Progenitor cell of endocrine pancreas (in vitro differentiated cells): ENCODE measurements at regions not wholly inside any gene's neighbourhood (a gene's known extent, or its start where the extent isn't known, plus 50 kb on each side); places are given as distances from the start of the nearest gene placed in this dataset.
"Not testable (repeated sequence)": the region's sequence is repeated elsewhere in the genome, so short reads cannot be mapped to it uniquely, and the experiment has no call there.

ENCODE experiments used
- DNase-seq: peaks from one replicate; pipeline ENCODE4 v3.0.0; 2021; ENCODE audit warnings: low spot score; ENCODE audit not compliant: unreplicated experiment
- H3K27ac Mint-ChIP-seq: 2 replicates; pipeline ENCODE4 v1.8.0; 2021; ENCODE audit warnings: mild to moderate bottlenecking, moderate library complexity, mixed read lengths
- H3K27me3 Mint-ChIP-seq: 2 replicates; pipeline ENCODE4 v1.8.0; 2021; ENCODE audit warnings: mixed read lengths
- H3K36me3 Mint-ChIP-seq: 2 replicates; pipeline ENCODE4 v1.8.0; 2022; ENCODE audit warnings: mixed read lengths; ENCODE audit not compliant: insufficient read depth
- H3K4me1 Mint-ChIP-seq: 2 replicates; pipeline ENCODE4 v1.8.0; 2021; ENCODE audit warnings: low read depth, mixed read lengths
- H3K4me3 Mint-ChIP-seq: 2 replicates; pipeline ENCODE4 v1.8.0; 2021; ENCODE audit warnings: low read depth, mild to moderate bottlenecking, moderate library complexity, mixed read lengths
- H3K9me3 Mint-ChIP-seq: 2 replicates; pipeline ENCODE4 v1.8.0; 2021; ENCODE audit warnings: low read depth, mixed read lengths
- CTCF ChIP-seq: fragments of 200-600 bp; sonication (generic); IDR thresholded peaks from one replicate; pipeline ENCODE4 v1.5.0; 2021; ENCODE audit warnings: antibody characterized with exemption, mild to moderate bottlenecking; ENCODE audit not compliant: unreplicated experiment

- Mint-ChIP-seq H3K27me3 (no peaks in the 10 kb centered on the region), H3K4me3 (no peak overlapping the region), H3K36me3 (no peaks in the 10 kb centered on the region), H3K4me1 (no peaks in the 10 kb centered on the region), H3K9me3 (no peaks in the 10 kb centered on the region), H3K27ac (no peak overlapping the region)
- no peak for TF ChIP-seq CTCF
- DNase-seq: no peak
Measured at GRCh38 chr3:106440672-106441071, 571.9 kb upstream of the CBLB start.

GRCh38 chr3:106446271-106446670 lies 577.5 kb upstream of the CBLB start:
- no peak overlapping the region for H3K27ac Mint-ChIP-seq
- H3K9me3 Mint-ChIP-seq: peaks cover 10% of the 10 kb centered on the region
- TF ChIP-seq CTCF: no peak

GRCh38 chr3:106447723-106448301 lies 579.0 kb upstream of the CBLB start:
- DNase-seq: no peak
- Mint-ChIP-seq H3K27ac (no peak overlapping the region), H3K4me3 (no peak overlapping the region), H3K9me3 (peaks cover 10% of the 10 kb centered on the region), H3K36me3 (no peaks in the 10 kb centered on the region), H3K4me1 (peaks cover 8% of the 10 kb centered on the region), H3K27me3 (no peaks in the 10 kb centered on the region)
- TF ChIP-seq CTCF: no peak

More at GRCh38 chr3:106446271-106446670, 577.5 kb upstream of the CBLB start:
- H3K4me1 Mint-ChIP-seq: peaks cover 8% of the 10 kb centered on the region
- H3K27me3 Mint-ChIP-seq: no peaks in the 10 kb centered on the region
- no peak for DNase-seq
- no peak overlapping the region for H3K4me3 Mint-ChIP-seq
- no peaks in the 10 kb centered on the region for H3K36me3 Mint-ChIP-seq

GRCh38 chr3:106448372-106448966 lies 579.7 kb upstream of the CBLB start:
- H3K27me3 Mint-ChIP-seq, H3K36me3 Mint-ChIP-seq, DNase-seq, H3K4me1 Mint-ChIP-seq, H3K27ac Mint-ChIP-seq, H3K4me3 Mint-ChIP-seq, H3K9me3 Mint-ChIP-seq: not testable (repeated sequence)

- peaks cover 10% of the 10 kb centered on the region for H3K9me3 Mint-ChIP-seq
- H3K36me3 Mint-ChIP-seq: no peaks in the 10 kb centered on the region
- H3K27me3 Mint-ChIP-seq: no peaks in the 10 kb centered on the region
- no peak overlapping the region for H3K4me3 Mint-ChIP-seq
- H3K4me1 Mint-ChIP-seq: peaks cover 4% of the 10 kb centered on the region
- no peak for TF ChIP-seq CTCF
- no peak for DNase-seq
- H3K27ac Mint-ChIP-seq: no peak overlapping the region
Measured at GRCh38 chr3:106452096-106452495, 583.3 kb upstream of the CBLB start.

GRCh38 chr3:106454497-106454896 lies 585.7 kb upstream of the CBLB start:
- H3K36me3 Mint-ChIP-seq: no peaks in the 10 kb centered on the region
- H3K4me1 Mint-ChIP-seq: no peaks in the 10 kb centered on the region
- no peak overlapping the region for H3K27ac Mint-ChIP-seq
- TF ChIP-seq CTCF: no peak
- no peak for DNase-seq
- H3K27me3 Mint-ChIP-seq: no peaks in the 10 kb centered on the region
- H3K9me3 Mint-ChIP-seq: no peaks in the 10 kb centered on the region
- H3K4me3 Mint-ChIP-seq: no peak overlapping the region
